Tongue (tissue), 1 donor: ENCODE measurements at regions not wholly inside any gene's neighbourhood (a gene's known extent, or its start where the extent isn't known, plus 50 kb on each side); places are given as distances from the start of the nearest gene placed in this dataset.

Source experiments
- DNase-seq: peaks from one replicate; pipeline ENCODE4 v3.0.0-alpha.2; 2015

- no peak for DNase-seq
Observed at GRCh38 chr7:132672200-132672990, 96.1 kb upstream of the PLXNA4 start.

GRCh38 chr7:132666774-132667172, 90.5 kb upstream of the PLXNA4 start:
- no peak for DNase-seq

GRCh38 chr7:132666071-132666773, 90.0 kb upstream of the PLXNA4 start:
- no peak for DNase-seq

- DNase-seq, result no peak
Observed at GRCh38 chr7:132656846-132657776, 80.8 kb upstream of the PLXNA4 start.

- no peak for DNase-seq
Observed at GRCh38 chr7:132656341-132656740, 80.1 kb upstream of the PLXNA4 start.

GRCh38 chr7:132655131-132655727, 79.0 kb upstream of the PLXNA4 start:
- peak; percentile 12 for DNase-seq

GRCh38 chr7:132654150-132654549, 77.9 kb upstream of the PLXNA4 start:
- no peak for DNase-seq

- no peak for DNase-seq
Observed at GRCh38 chr7:132653366-132653930, 77.2 kb upstream of the PLXNA4 start.

- DNase-seq, result no peak
Observed at GRCh38 chr7:132652507-132652906, 76.2 kb upstream of the PLXNA4 start.

GRCh38 chr7:132650498-132650897, 74.2 kb upstream of the PLXNA4 start:
- no peak for DNase-seq

- DNase-seq, result no peak
Observed at GRCh38 chr7:132647311-132647710, 71.0 kb upstream of the PLXNA4 start.

- DNase-seq, result no peak
Observed at GRCh38 chr7:132646052-132646451, 69.8 kb upstream of the PLXNA4 start.

GRCh38 chr7:132643302-132643701, 67.0 kb upstream of the PLXNA4 start:
- no peak for DNase-seq

- no peak for DNase-seq
Observed at GRCh38 chr7:132641238-132641637, 65.0 kb upstream of the PLXNA4 start.

- DNase-seq, result no peak
Observed at GRCh38 chr7:132639983-132640382, 63.7 kb upstream of the PLXNA4 start.

GRCh38 chr7:132638000-132638399, 61.7 kb upstream of the PLXNA4 start:
- no peak for DNase-seq

GRCh38 chr7:132636581-132636980, 60.3 kb upstream of the PLXNA4 start:
- no peak for DNase-seq

- DNase-seq, result no peak
Observed at GRCh38 chr7:132635127-132635526, 58.9 kb upstream of the PLXNA4 start.

GRCh38 chr7:132630834-132631233, 54.6 kb upstream of the PLXNA4 start:
- DNase-seq, result no peak
